OCI-LY1 (cell line): ENCODE measurements at regions not wholly inside any gene's neighbourhood (a gene's known extent, or its start where the extent isn't known, plus 50 kb on each side); places are given as distances from the start of the nearest gene placed in this dataset.

ENCODE experiments used
- H2AFZ ChIP-seq: fragments of 200-600 bp; sonication (generic), shearing (Covaris generic); 2 replicates; pipeline ENCODE4 v1.6.0; 2014; ENCODE audit warnings: antibody characterized with exemption, mild to moderate bottlenecking, low read length
- H3F3A ChIP-seq: fragments of 200-600 bp; sonication (generic), shearing (Covaris generic); 2 replicates; pipeline ENCODE4 v1.6.0; 2014; ENCODE audit warnings: mild to moderate bottlenecking, antibody characterized with exemption, low read length, moderate library complexity; ENCODE audit not compliant: insufficient read depth
- H3K27ac ChIP-seq: fragments of 200-600 bp; sonication (generic); 2 replicates; pipeline ENCODE4 v1.5.1; 2014; ENCODE audit warnings: low read length, mixed run types, mild to moderate bottlenecking, low read depth; ENCODE audit not compliant: poor library complexity, severe bottlenecking
- H3K27me3 ChIP-seq: fragments of 200-600 bp; sonication (generic); 2 replicates; pipeline ENCODE4 v1.6.0; 2014; ENCODE audit warnings: antibody characterized with exemption, mild to moderate bottlenecking, low read length, moderate library complexity; ENCODE audit not compliant: insufficient read depth
- H3K36me3 ChIP-seq: fragments of 200-600 bp; sonication (generic); 2 replicates; pipeline ENCODE4 v1.6.1; 2014; ENCODE audit warnings: mild to moderate bottlenecking, antibody characterized with exemption, low read length, moderate library complexity, mixed read lengths; ENCODE audit not compliant: insufficient read depth
- H3K4me1 ChIP-seq: fragments of 200-600 bp; sonication (generic); 2 replicates; pipeline ENCODE4 v1.5.1; 2014; ENCODE audit warnings: mild to moderate bottlenecking, low read length, moderate library complexity; ENCODE audit not compliant: insufficient read depth, severe bottlenecking
- H3K4me2 ChIP-seq: fragments of 200-600 bp; sonication (generic), shearing (Covaris generic); 2 replicates; pipeline ENCODE4 v1.6.1; 2014; ENCODE audit warnings: low read length
- H3K4me3 ChIP-seq: fragments of 200-600 bp; sonication (generic); 2 replicates; pipeline ENCODE4 v1.5.1; 2014; ENCODE audit warnings: low read length, low read depth, mild to moderate bottlenecking, mixed read lengths; ENCODE audit not compliant: poor library complexity, severe bottlenecking
- H3K79me2 ChIP-seq: fragments of 200-600 bp; shearing (Covaris generic); 2 replicates; pipeline ENCODE4 v1.6.1; 2016; ENCODE audit warnings: mixed run types, low read length, mixed read lengths; ENCODE audit not compliant: insufficient read depth
- H3K9ac ChIP-seq: fragments of 200-600 bp; sonication (generic), shearing (Covaris generic); 2 replicates; pipeline ENCODE4 v1.6.1; 2014; ENCODE audit warnings: mild to moderate bottlenecking, low read length, mixed read lengths
- H3K9me2 ChIP-seq: fragments of 200-600 bp; sonication (generic), shearing (Covaris generic); 2 replicates; pipeline ENCODE4 v1.6.1; 2014; ENCODE audit warnings: low read depth, mild to moderate bottlenecking, low read length, mixed read lengths
- H3K9me3 ChIP-seq: fragments of 200-600 bp; shearing (Covaris generic); 2 replicates; pipeline ENCODE4 v1.6.1; 2014; ENCODE audit warnings: low read length, mixed read lengths
- H4K20me1 ChIP-seq: fragments of 200-600 bp; sonication (generic), shearing (Covaris generic); 2 replicates; pipeline ENCODE4 v1.6.0; 2016; ENCODE audit warnings: mild to moderate bottlenecking, low read length; ENCODE audit not compliant: insufficient read depth
- CTCF ChIP-seq: fragments of 200-600 bp; sonication (generic), shearing (Covaris generic); IDR thresholded peaks from 2 replicates; pipeline ENCODE4 v1.5.1; 2017; ENCODE audit warnings: mild to moderate bottlenecking, antibody characterized with exemption, low read length, moderate library complexity, mixed read lengths
- EZH2 ChIP-seq: fragments of 200-600 bp; sonication (generic), shearing (Covaris generic); IDR thresholded peaks from 2 replicates; pipeline ENCODE4 v1.8.0; 2017; ENCODE audit warnings: borderline replicate concordance, mixed run types, mild to moderate bottlenecking, antibody characterized with exemption, low read length, moderate library complexity, mixed read lengths

- Histone ChIP-seq H4K20me1 (no peaks in the 10 kb centered on the region), H3K36me3 (no peaks in the 10 kb centered on the region), H3K4me2 (no peak overlapping the region), H3K4me3 (no peak overlapping the region), H3F3A (no peaks in the 10 kb centered on the region), H3K9me3 (no peaks in the 10 kb centered on the region), H3K27me3 (no peaks in the 10 kb centered on the region), H3K4me1 (no peaks in the 10 kb centered on the region), H2AFZ (no peak overlapping the region), H3K27ac (no peak overlapping the region), H3K9me2 (no peaks in the 10 kb centered on the region), H3K9ac (no peak overlapping the region), H3K79me2 (no peaks in the 10 kb centered on the region)
- TF ChIP-seq CTCF (no peak), EZH2 (no peak)
These were observed 903.4 kb upstream of the CDH8 start for GRCh38 chr16:62939687-62940086.

GRCh38 chr16:62933929-62934328 lies 897.7 kb upstream of the CDH8 start:
- Histone ChIP-seq H3K36me3 (no peaks in the 10 kb centered on the region), H3K9me3 (no peaks in the 10 kb centered on the region), H3K4me2 (no peak overlapping the region), H3F3A (no peaks in the 10 kb centered on the region), H2AFZ (no peak overlapping the region), H3K9me2 (no peaks in the 10 kb centered on the region), H3K4me1 (no peaks in the 10 kb centered on the region), H3K79me2 (no peaks in the 10 kb centered on the region), H4K20me1 (no peaks in the 10 kb centered on the region), H3K4me3 (no peak overlapping the region), H3K27me3 (no peaks in the 10 kb centered on the region), H3K9ac (no peak overlapping the region), H3K27ac (no peak overlapping the region)
- TF ChIP-seq CTCF (no peak), EZH2 (no peak)

- H3K36me3 ChIP-seq = no peaks in the 10 kb centered on the region
- no peak overlapping the region for H3K27ac ChIP-seq
- no peaks in the 10 kb centered on the region for H3K4me1 ChIP-seq
- no peak overlapping the region for H3K4me2 ChIP-seq
- H3K27me3 ChIP-seq = no peaks in the 10 kb centered on the region
- H3K9me3 ChIP-seq = no peaks in the 10 kb centered on the region
- H4K20me1 ChIP-seq = no peaks in the 10 kb centered on the region
- no peak overlapping the region for H3K9ac ChIP-seq
- H3K79me2 ChIP-seq = no peaks in the 10 kb centered on the region
- H3K9me2 ChIP-seq = no peaks in the 10 kb centered on the region
- H3K4me3 ChIP-seq = no peak overlapping the region
- TF ChIP-seq EZH2 (no peak), CTCF (no peak)
- no peak overlapping the region for H2AFZ ChIP-seq
- no peaks in the 10 kb centered on the region for H3F3A ChIP-seq
These were observed 893.4 kb upstream of the CDH8 start for GRCh38 chr16:62929593-62929992.
